NCI-H2171 treated with DMSO at 0.1 percent for 48 hours (cell line): ENCODE measurements at regions not wholly inside any gene's neighbourhood (a gene's known extent, or its start where the extent isn't known, plus 50 kb on each side); places are given as distances from the start of the nearest gene placed in this dataset.

Experiments
- DNase-seq: peaks from one replicate; lab custom pipeline; 2025; lab: John Stamatoyannopoulos, UW

- no peak for DNase-seq
These were observed 57.5 kb downstream of the OSR1 start for GRCh38 chr2:19300961-19301360.

- DNase-seq = no peak
These were observed 58.9 kb downstream of the OSR1 start for GRCh38 chr2:19299522-19299921.

GRCh38 chr2:19299032-19299431 is 59.4 kb downstream of the OSR1 start:
- DNase-seq = no peak

- DNase-seq = no peak
These were observed 60.7 kb downstream of the OSR1 start for GRCh38 chr2:19297716-19298115.

- no peak for DNase-seq
These were observed 62.4 kb downstream of the OSR1 start for GRCh38 chr2:19295998-19296502.

GRCh38 chr2:19292007-19292406 is 66.4 kb downstream of the OSR1 start:
- no peak for DNase-seq

GRCh38 chr2:19288291-19288690 is 70.1 kb downstream of the OSR1 start:
- DNase-seq = no peak

- no peak for DNase-seq
These were observed 71.1 kb downstream of the OSR1 start for GRCh38 chr2:19287324-19287723.

- DNase-seq = no peak
These were observed 76.1 kb downstream of the OSR1 start for GRCh38 chr2:19282305-19282704.

GRCh38 chr2:19274439-19274838 is 84.0 kb downstream of the OSR1 start:
- no peak for DNase-seq

- DNase-seq = no peak
These were observed 85.4 kb downstream of the OSR1 start for GRCh38 chr2:19272941-19273470.

- DNase-seq = no peak
These were observed 86.4 kb downstream of the OSR1 start for GRCh38 chr2:19272039-19272438.

- no peak for DNase-seq
These were observed 93.6 kb downstream of the OSR1 start for GRCh38 chr2:19264852-19265251.

- DNase-seq = no peak
These were observed 96.3 kb downstream of the OSR1 start for GRCh38 chr2:19262150-19262549.

- DNase-seq = no peak
These were observed 97.4 kb downstream of the OSR1 start for GRCh38 chr2:19261061-19261460.

GRCh38 chr2:19256121-19256601 is 102.3 kb downstream of the OSR1 start:
- peak; percentile 61 for DNase-seq

GRCh38 chr2:19255481-19255880 is 102.9 kb downstream of the OSR1 start:
- no peak for DNase-seq

- no peak for DNase-seq
These were observed 106.9 kb downstream of the OSR1 start for GRCh38 chr2:19251554-19251953.

- no peak for DNase-seq
These were observed 107.5 kb downstream of the OSR1 start for GRCh38 chr2:19250906-19251305.

GRCh38 chr2:19247186-19247585 is 111.2 kb downstream of the OSR1 start:
- no peak for DNase-seq

GRCh38 chr2:19246496-19246895 is 111.9 kb downstream of the OSR1 start:
- DNase-seq = no peak

- no peak for DNase-seq
These were observed 113.7 kb downstream of the OSR1 start for GRCh38 chr2:19244460-19245363.

- DNase-seq = peak; percentile 37
These were observed 119.9 kb downstream of the OSR1 start for GRCh38 chr2:19238440-19239060.
